ENCODE measurements at regions not wholly inside any gene's neighbourhood (a gene's known extent, or its start where the extent isn't known, plus 50 kb on each side); places are given as distances from the start of the nearest gene placed in this dataset.
A peak's percentile ranks its signal among the peaks of the same experiment; 100 is the strongest.

GRCh38 chr1:4149281-4149680 is 249.2 kb upstream of the C1orf174 start:
- no peaks in the 10 kb centered on the region for H3K36me3 ChIP-seq (ENCODE audit: insufficient read depth, insufficient read length, low read length)
- no peak overlapping the region for H3K9ac ChIP-seq (ENCODE audit: insufficient read length, low read depth)
- H3K9me3 ChIP-seq (ENCODE audit: insufficient read depth, low read length), result no peaks in the 10 kb centered on the region
- no peak for DNase-seq (ENCODE audit: low read depth, low spot score)
- TF ChIP-seq YY1 (IDR thresholded peaks at IDR 0.05; ENCODE audit: insufficient read depth, insufficient read length) (no peak), ZNF274 (IDR thresholded peaks at IDR 0.05; ENCODE audit: low read depth, low read length) (no peak), SUZ12 (IDR thresholded peaks at IDR 0.05; ENCODE audit: extremely low read depth, insufficient read depth, insufficient read length) (no peak)
- no peaks in the 10 kb centered on the region for H3K27me3 ChIP-seq (ENCODE audit: insufficient read depth, insufficient read length)
- H3K4me3 ChIP-seq (ENCODE audit: insufficient read length, low read depth), result no peak overlapping the region
- peaks cover 2% of the 10 kb centered on the region for H3K4me1 ChIP-seq (ENCODE audit: insufficient read depth, insufficient read length)

GRCh38 chr1:4149831-4150230 is 249.8 kb upstream of the C1orf174 start:
- DNase-seq (ENCODE audit: low read depth, low spot score), result no peak
- H3K4me3 ChIP-seq (ENCODE audit: insufficient read length, low read depth), result no peak overlapping the region
- no peaks in the 10 kb centered on the region for H3K27me3 ChIP-seq (ENCODE audit: insufficient read depth, insufficient read length)
- no peak overlapping the region for H3K9ac ChIP-seq (ENCODE audit: insufficient read length, low read depth)
- TF ChIP-seq YY1 (IDR thresholded peaks at IDR 0.05; ENCODE audit: insufficient read depth, insufficient read length) (no peak), ZNF274 (IDR thresholded peaks at IDR 0.05; ENCODE audit: low read depth, low read length) (no peak), SUZ12 (IDR thresholded peaks at IDR 0.05; ENCODE audit: extremely low read depth, insufficient read depth, insufficient read length) (no peak)
- H3K36me3 ChIP-seq (ENCODE audit: insufficient read depth, insufficient read length, low read length), result no peaks in the 10 kb centered on the region
- H3K9me3 ChIP-seq (ENCODE audit: insufficient read depth, low read length), result no peaks in the 10 kb centered on the region
- peaks cover 2% of the 10 kb centered on the region for H3K4me1 ChIP-seq (ENCODE audit: insufficient read depth, insufficient read length)

GRCh38 chr1:4150262-4150661 is 250.2 kb upstream of the C1orf174 start:
- Histone ChIP-seq H3K9ac (ENCODE audit: insufficient read length, low read depth) (peak overlapping the region; percentile 21), H3K27me3 (ENCODE audit: insufficient read depth, insufficient read length) (no peaks in the 10 kb centered on the region), H3K36me3 (ENCODE audit: insufficient read depth, insufficient read length, low read length) (no peaks in the 10 kb centered on the region), H3K4me3 (ENCODE audit: insufficient read length, low read depth) (no peak overlapping the region), H3K9me3 (ENCODE audit: insufficient read depth, low read length) (no peaks in the 10 kb centered on the region), H3K4me1 (ENCODE audit: insufficient read depth, insufficient read length) (peaks cover 2% of the 10 kb centered on the region)
- peak; percentile 11 for DNase-seq (ENCODE audit: low read depth, low spot score)
- TF ChIP-seq SUZ12 (IDR thresholded peaks at IDR 0.05; ENCODE audit: extremely low read depth, insufficient read depth, insufficient read length), result no peak
- TF ChIP-seq YY1 (IDR thresholded peaks at IDR 0.05; ENCODE audit: insufficient read depth, insufficient read length), result no peak
- TF ChIP-seq ZNF274 (IDR thresholded peaks at IDR 0.05; ENCODE audit: low read depth, low read length), result no peak

- no peak for TF ChIP-seq ZNF274 (IDR thresholded peaks at IDR 0.05; ENCODE audit: low read depth, low read length)
- TF ChIP-seq YY1 (IDR thresholded peaks at IDR 0.05; ENCODE audit: insufficient read depth, insufficient read length), result no peak
- no peak for TF ChIP-seq SUZ12 (IDR thresholded peaks at IDR 0.05; ENCODE audit: extremely low read depth, insufficient read depth, insufficient read length)
- peaks cover 2% of the 10 kb centered on the region for H3K4me1 ChIP-seq (ENCODE audit: insufficient read depth, insufficient read length)
- H3K27me3 ChIP-seq (ENCODE audit: insufficient read depth, insufficient read length), result no peaks in the 10 kb centered on the region
- no peak for DNase-seq (ENCODE audit: low read depth, low spot score)
- H3K36me3 ChIP-seq (ENCODE audit: insufficient read depth, insufficient read length, low read length), result no peaks in the 10 kb centered on the region
- H3K9ac ChIP-seq (ENCODE audit: insufficient read length, low read depth), result no peak overlapping the region
- H3K9me3 ChIP-seq (ENCODE audit: insufficient read depth, low read length), result no peaks in the 10 kb centered on the region
- no peak overlapping the region for H3K4me3 ChIP-seq (ENCODE audit: insufficient read length, low read depth)
These were observed 252.2 kb upstream of the C1orf174 start for GRCh38 chr1:4152266-4152665.

GRCh38 chr1:4153571-4153970 is 253.5 kb upstream of the C1orf174 start:
- Histone ChIP-seq H3K9me3 (ENCODE audit: insufficient read depth, low read length) (no peaks in the 10 kb centered on the region), H3K27me3 (ENCODE audit: insufficient read depth, insufficient read length) (no peaks in the 10 kb centered on the region), H3K36me3 (ENCODE audit: insufficient read depth, insufficient read length, low read length) (no peaks in the 10 kb centered on the region), H3K4me3 (ENCODE audit: insufficient read length, low read depth) (no peak overlapping the region), H3K4me1 (ENCODE audit: insufficient read depth, insufficient read length) (peaks cover 2% of the 10 kb centered on the region), H3K9ac (ENCODE audit: insufficient read length, low read depth) (no peak overlapping the region)
- no peak for DNase-seq (ENCODE audit: low read depth, low spot score)
- TF ChIP-seq SUZ12 (IDR thresholded peaks at IDR 0.05; ENCODE audit: extremely low read depth, insufficient read depth, insufficient read length) (no peak), YY1 (IDR thresholded peaks at IDR 0.05; ENCODE audit: insufficient read depth, insufficient read length) (no peak), ZNF274 (IDR thresholded peaks at IDR 0.05; ENCODE audit: low read depth, low read length) (no peak)

- H3K9ac ChIP-seq (ENCODE audit: insufficient read length, low read depth), result no peak overlapping the region
- no peak overlapping the region for H3K4me3 ChIP-seq (ENCODE audit: insufficient read length, low read depth)
- DNase-seq (ENCODE audit: low read depth, low spot score), result no peak
- H3K9me3 ChIP-seq (ENCODE audit: insufficient read depth, low read length), result no peaks in the 10 kb centered on the region
- TF ChIP-seq ZNF274 (IDR thresholded peaks at IDR 0.05; ENCODE audit: low read depth, low read length), result no peak
- TF ChIP-seq YY1 (IDR thresholded peaks at IDR 0.05; ENCODE audit: insufficient read depth, insufficient read length), result no peak
- TF ChIP-seq SUZ12 (IDR thresholded peaks at IDR 0.05; ENCODE audit: extremely low read depth, insufficient read depth, insufficient read length), result no peak
- H3K4me1 ChIP-seq (ENCODE audit: insufficient read depth, insufficient read length), result no peaks in the 10 kb centered on the region
- H3K27me3 ChIP-seq (ENCODE audit: insufficient read depth, insufficient read length), result no peaks in the 10 kb centered on the region
- H3K36me3 ChIP-seq (ENCODE audit: insufficient read depth, insufficient read length, low read length), result no peaks in the 10 kb centered on the region
These were observed 256.3 kb upstream of the C1orf174 start for GRCh38 chr1:4156241-4156973.

- TF ChIP-seq SUZ12 (IDR thresholded peaks at IDR 0.05; ENCODE audit: extremely low read depth, insufficient read depth, insufficient read length), result no peak
- no peak for TF ChIP-seq ZNF274 (IDR thresholded peaks at IDR 0.05; ENCODE audit: low read depth, low read length)
- TF ChIP-seq YY1 (IDR thresholded peaks at IDR 0.05; ENCODE audit: insufficient read depth, insufficient read length), result no peak
- no peak for DNase-seq (ENCODE audit: low read depth, low spot score)
- Histone ChIP-seq H3K4me1 (ENCODE audit: insufficient read depth, insufficient read length) (no peaks in the 10 kb centered on the region), H3K36me3 (ENCODE audit: insufficient read depth, insufficient read length, low read length) (no peaks in the 10 kb centered on the region), H3K9me3 (ENCODE audit: insufficient read depth, low read length) (no peaks in the 10 kb centered on the region), H3K4me3 (ENCODE audit: insufficient read length, low read depth) (no peak overlapping the region), H3K9ac (ENCODE audit: insufficient read length, low read depth) (no peak overlapping the region), H3K27me3 (ENCODE audit: insufficient read depth, insufficient read length) (no peaks in the 10 kb centered on the region)
These were observed 260.1 kb upstream of the C1orf174 start for GRCh38 chr1:4160181-4160580.

Data from NT2/D1 (cell line).